Suprapubic skin (tissue), 4 donors: ENCODE measurements at regions not wholly inside any gene's neighbourhood (a gene's known extent, or its start where the extent isn't known, plus 50 kb on each side); places are given as distances from the start of the nearest gene placed in this dataset.

Experiments
- DNase-seq, 2 donors: peaks; one replicate each; pipeline ENCODE4 v3.0.0-alpha.2; 2019; ENCODE audit warnings: low spot score in 2 of 2
- H3K27ac ChIP-seq: fragments of 200-600 bp; sonication (generic); one replicate; pipeline ENCODE4 v1.5.1; 2019
- H3K27me3 ChIP-seq: fragments of 200-600 bp; sonication (generic); one replicate; pipeline ENCODE4 v1.5.1; 2019
- H3K36me3 ChIP-seq: fragments of 200-600 bp; sonication (generic); one replicate; pipeline ENCODE4 v1.5.1; 2019
- H3K4me1 ChIP-seq: fragments of 200-600 bp; sonication (generic); one replicate; pipeline ENCODE4 v1.5.1; 2019
- H3K4me3 ChIP-seq: fragments of 200-600 bp; sonication (generic); one replicate; pipeline ENCODE4 v1.5.1; 2019; ENCODE audit warnings: mild to moderate bottlenecking
- H3K9me3 ChIP-seq: fragments of 200-600 bp; sonication (generic); one replicate; pipeline ENCODE4 v1.5.1; 2019
- EP300 ChIP-seq: sonication (generic); formaldehyde crosslinking; IDR thresholded peaks from one replicate; pipeline ENCODE4 v1.6.1; 2017; ENCODE audit warnings: antibody characterized with exemption
- POLR2A ChIP-seq, 2 donors: fragments of 450-650 bp; IDR thresholded peaks; one replicate each; pipeline ENCODE4 v1.6.1; 2017; ENCODE audit warnings: antibody characterized with exemption in 2 of 2, mild to moderate bottlenecking in 2 of 2, moderate library complexity in 2 of 2
- POLR2AphosphoS5 ChIP-seq, 3 donors: sonication (generic); formaldehyde crosslinking; IDR thresholded peaks; one replicate each; pipeline ENCODE4 v1.6.1; 2017; ENCODE audit warnings: antibody characterized with exemption in 3 of 3
- WGBS: methylation state at CpG from one replicate; pipeline ENCODE4 v1.1.5; 2018; 5-methylcytosine and 5-hydroxymethylcytosine counted together
- TF ChIP-seq, protein P1 (sequence below), 2 donors: fragments of 200-600 bp in 1 of 2; fragments of 450-650 bp in 1 of 2; sonication (generic) in 1 of 2; IDR thresholded peaks; one replicate each; pipeline ENCODE4 v1.5.1; 2016 to 2019; ENCODE audit warnings: antibody characterized with exemption in 2 of 2, mild to moderate bottlenecking in 1 of 2, moderate library complexity in 1 of 2

DNA sequence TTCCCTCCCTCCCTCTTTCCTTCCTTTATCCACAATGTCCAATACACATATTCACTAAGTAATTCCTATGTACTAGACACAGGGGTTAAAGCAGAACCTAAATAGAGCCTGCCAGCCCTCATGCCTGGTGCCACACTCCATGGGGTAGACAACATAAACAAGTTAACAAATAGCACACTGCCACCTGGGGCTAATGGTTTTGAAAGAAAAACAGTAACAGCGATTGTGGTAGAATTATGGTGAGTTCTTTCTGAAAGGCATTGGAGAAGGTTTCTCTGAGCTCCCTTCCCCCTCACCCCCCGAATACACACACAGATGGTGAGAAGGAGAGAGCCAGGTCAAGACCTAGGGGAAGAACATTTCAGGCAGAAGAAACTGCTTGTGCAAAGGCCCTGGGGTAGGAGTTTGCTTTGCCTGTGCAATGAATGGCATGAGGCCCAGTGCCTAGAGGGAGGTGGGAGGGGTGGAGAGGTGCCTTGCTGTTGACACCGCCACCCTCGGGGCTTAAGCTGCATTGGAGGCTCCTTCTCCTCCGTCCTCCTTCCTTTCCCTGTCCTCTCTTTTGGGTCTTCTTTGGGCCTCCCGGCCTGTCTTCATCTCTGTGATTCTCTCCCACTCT, 502.4 kb upstream of the SULF2 start:
- no peaks in the 10 kb centered on the region for H3K36me3 ChIP-seq
- no peak overlapping the region for H3K27ac ChIP-seq
- WGBS: 88% methylated on average over 6 of the region's 6 CpGs
- H3K4me1 ChIP-seq: peaks cover 12% of the 10 kb centered on the region
- no peaks in the 10 kb centered on the region for H3K27me3 ChIP-seq
- H3K9me3 ChIP-seq: no peaks in the 10 kb centered on the region
- H3K4me3 ChIP-seq: no peak overlapping the region
- no peak for DNase-seq
- TF ChIP-seq POLR2AphosphoS5 (IDR thresholded peaks at IDR 0.05): no peak
- TF ChIP-seq EP300: no peak
- TF ChIP-seq POLR2A (IDR thresholded peaks at IDR 0.05): no peak
- TF ChIP-seq, protein P1, sequence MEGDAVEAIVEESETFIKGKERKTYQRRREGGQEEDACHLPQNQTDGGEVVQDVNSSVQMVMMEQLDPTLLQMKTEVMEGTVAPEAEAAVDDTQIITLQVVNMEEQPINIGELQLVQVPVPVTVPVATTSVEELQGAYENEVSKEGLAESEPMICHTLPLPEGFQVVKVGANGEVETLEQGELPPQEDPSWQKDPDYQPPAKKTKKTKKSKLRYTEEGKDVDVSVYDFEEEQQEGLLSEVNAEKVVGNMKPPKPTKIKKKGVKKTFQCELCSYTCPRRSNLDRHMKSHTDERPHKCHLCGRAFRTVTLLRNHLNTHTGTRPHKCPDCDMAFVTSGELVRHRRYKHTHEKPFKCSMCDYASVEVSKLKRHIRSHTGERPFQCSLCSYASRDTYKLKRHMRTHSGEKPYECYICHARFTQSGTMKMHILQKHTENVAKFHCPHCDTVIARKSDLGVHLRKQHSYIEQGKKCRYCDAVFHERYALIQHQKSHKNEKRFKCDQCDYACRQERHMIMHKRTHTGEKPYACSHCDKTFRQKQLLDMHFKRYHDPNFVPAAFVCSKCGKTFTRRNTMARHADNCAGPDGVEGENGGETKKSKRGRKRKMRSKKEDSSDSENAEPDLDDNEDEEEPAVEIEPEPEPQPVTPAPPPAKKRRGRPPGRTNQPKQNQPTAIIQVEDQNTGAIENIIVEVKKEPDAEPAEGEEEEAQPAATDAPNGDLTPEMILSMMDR (IDR thresholded peaks at IDR 0.05): no peak

- Histone ChIP-seq H3K27ac (no peak overlapping the region), H3K27me3 (no peaks in the 10 kb centered on the region), H3K36me3 (no peaks in the 10 kb centered on the region), H3K4me3 (no peak overlapping the region), H3K9me3 (no peaks in the 10 kb centered on the region), H3K4me1 (peaks cover 12% of the 10 kb centered on the region)
- 54% methylated on average over 7 of the region's 7 CpGs for WGBS
- no peak for TF ChIP-seq POLR2A (IDR thresholded peaks at IDR 0.05)
- TF ChIP-seq, protein P1 (IDR thresholded peaks at IDR 0.05): no peak
- no peak for TF ChIP-seq POLR2AphosphoS5 (IDR thresholded peaks at IDR 0.05)
- no peak for TF ChIP-seq EP300
- DNase-seq: no peak
These were observed 501.8 kb upstream of the SULF2 start for GRCh38 chr20:48287021-48287494.

DNA sequence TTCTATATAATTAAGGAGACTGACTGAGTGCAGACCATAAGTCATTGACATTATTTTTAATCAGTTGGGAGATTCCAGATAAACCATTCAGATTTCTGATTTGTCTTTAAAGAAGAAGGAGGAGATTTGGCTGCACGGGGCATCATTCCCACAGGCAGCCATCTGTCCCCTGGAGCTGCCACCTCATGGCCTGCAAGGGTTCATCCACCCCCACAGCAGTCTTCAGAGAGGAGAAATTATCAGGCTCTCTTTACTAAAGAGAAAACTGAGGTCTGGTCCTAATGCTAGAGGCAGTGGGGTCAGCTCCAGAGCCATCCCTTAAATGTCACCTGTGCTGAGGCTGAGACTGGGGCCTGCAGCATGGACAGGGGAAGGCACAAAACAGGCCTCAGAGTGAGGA, 501.3 kb upstream of the SULF2 start:
- no peak overlapping the region for H3K27ac ChIP-seq
- H3K36me3 ChIP-seq: no peaks in the 10 kb centered on the region
- no peaks in the 10 kb centered on the region for H3K27me3 ChIP-seq
- peaks cover 12% of the 10 kb centered on the region for H3K4me1 ChIP-seq
- no peak for DNase-seq
- TF ChIP-seq EP300: no peak
- no peak for TF ChIP-seq POLR2A (IDR thresholded peaks at IDR 0.05)
- TF ChIP-seq POLR2AphosphoS5 (IDR thresholded peaks at IDR 0.05): no peak
- TF ChIP-seq, protein P1 (IDR thresholded peaks at IDR 0.05): no peak
- H3K4me3 ChIP-seq: no peak overlapping the region
- WGBS: 59% methylated on average over 1 of the region's 1 CpG
- no peaks in the 10 kb centered on the region for H3K9me3 ChIP-seq

DNA sequence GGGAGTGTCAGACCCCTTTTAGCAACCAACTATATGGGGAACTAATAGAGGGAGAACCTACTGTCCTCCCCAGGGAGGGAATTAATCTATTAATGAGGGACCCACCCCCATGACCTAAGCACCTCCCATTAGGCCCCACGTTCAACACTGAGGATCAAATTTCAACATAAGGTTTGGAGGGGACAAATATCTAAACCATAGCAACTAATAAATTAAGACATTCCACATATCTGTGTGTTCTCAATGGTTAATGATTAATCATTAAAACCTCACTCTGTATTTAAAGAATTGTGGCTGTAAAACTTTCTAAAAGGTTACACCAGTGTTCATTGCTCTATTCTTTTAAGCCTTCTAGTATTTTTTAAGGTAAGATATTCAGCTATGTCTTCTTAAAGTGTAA, 500.4 kb upstream of the SULF2 start:
- no peak overlapping the region for H3K4me3 ChIP-seq
- no peaks in the 10 kb centered on the region for H3K36me3 ChIP-seq
- 29% methylated on average over 1 of the region's 1 CpG for WGBS
- no peak for DNase-seq
- TF ChIP-seq, protein P1 (IDR thresholded peaks at IDR 0.05): no peak
- TF ChIP-seq POLR2AphosphoS5 (IDR thresholded peaks at IDR 0.05) (no peak), POLR2A (IDR thresholded peaks at IDR 0.05) (no peak), EP300 (no peak)
- peaks cover 12% of the 10 kb centered on the region for H3K4me1 ChIP-seq
- H3K9me3 ChIP-seq: no peaks in the 10 kb centered on the region
- H3K27ac ChIP-seq: no peak overlapping the region
- peaks cover 6% of the 10 kb centered on the region for H3K27me3 ChIP-seq

- TF ChIP-seq EP300: no peak
- TF ChIP-seq POLR2A (IDR thresholded peaks at IDR 0.05): no peak
- TF ChIP-seq POLR2AphosphoS5 (IDR thresholded peaks at IDR 0.05): no peak
- TF ChIP-seq, protein P1 (IDR thresholded peaks at IDR 0.05): no peak
- 93% methylated on average over 2 of the region's 2 CpGs for WGBS
- Histone ChIP-seq H3K4me1 (peaks cover 12% of the 10 kb centered on the region), H3K9me3 (no peaks in the 10 kb centered on the region), H3K27ac (no peak overlapping the region), H3K36me3 (no peaks in the 10 kb centered on the region), H3K27me3 (peaks cover 9% of the 10 kb centered on the region), H3K4me3 (no peak overlapping the region)
- no peak for DNase-seq
These were observed 499.6 kb upstream of the SULF2 start for GRCh38 chr20:48284837-48285236.
